GM23248 (cell line): ENCODE measurements at regions not wholly inside any gene's neighbourhood (a gene's known extent, or its start where the extent isn't known, plus 50 kb on each side); places are given as distances from the start of the nearest gene placed in this dataset.
"Not testable (repeated sequence)": the region's sequence is repeated elsewhere in the genome, so short reads cannot be mapped to it uniquely, and the experiment has no call there.

Experiments used
- DNase-seq: peaks from one replicate; pipeline ENCODE4 v3.0.0-alpha.2; 2015
- H2AFZ ChIP-seq: fragments of 200-600 bp; sonication (generic); 2 replicates; pipeline ENCODE4 v1.6.1; 2016; ENCODE audit warnings: antibody characterized with exemption
- H3F3A ChIP-seq: fragments of 200-600 bp; sonication (generic); 2 replicates; pipeline ENCODE4 v1.6.1; 2016; ENCODE audit warnings: mild to moderate bottlenecking, antibody characterized with exemption, mixed run types; ENCODE audit not compliant: insufficient read depth
- H3K27ac ChIP-seq: fragments of 200-600 bp; sonication (generic); 2 replicates; pipeline ENCODE4 v1.5.1; 2016; ENCODE audit warnings: mild to moderate bottlenecking
- H3K27me3 ChIP-seq: fragments of 200-600 bp; sonication (generic); replicated peaks from 2 replicates; pipeline ENCODE4 v1.6.1; 2016; ENCODE audit warnings: mild to moderate bottlenecking; ENCODE audit not compliant: insufficient read depth
- H3K36me3 ChIP-seq: fragments of 200-600 bp; sonication (generic); 2 replicates; pipeline ENCODE4 v1.6.1; 2016; ENCODE audit warnings: low read depth, mild to moderate bottlenecking
- H3K4me1 ChIP-seq: fragments of 200-600 bp; sonication (generic); 2 replicates; pipeline ENCODE4 v1.6.1; 2016; ENCODE audit warnings: mild to moderate bottlenecking; ENCODE audit not compliant: insufficient read depth
- H3K4me2 ChIP-seq: fragments of 200-600 bp; sonication (generic); one replicate; pipeline ENCODE4 v1.6.1; 2016; ENCODE audit warnings: mild to moderate bottlenecking; ENCODE audit not compliant: unreplicated experiment
- H3K4me3 ChIP-seq: fragments of 200-600 bp; sonication (generic); 2 replicates; pipeline ENCODE4 v1.5.1; 2016; ENCODE audit warnings: mild to moderate bottlenecking
- H3K79me2 ChIP-seq: fragments of 200-600 bp; sonication (generic); 2 replicates; pipeline ENCODE4 v1.6.1; 2016; ENCODE audit warnings: mild to moderate bottlenecking; ENCODE audit not compliant: insufficient read depth
- H3K9ac ChIP-seq: fragments of 200-600 bp; sonication (generic); 2 replicates; pipeline ENCODE4 v1.6.1; 2016; ENCODE audit warnings: mild to moderate bottlenecking
- H3K9me2 ChIP-seq: fragments of 200-600 bp; sonication (generic); 2 replicates; pipeline ENCODE4 v1.6.1; 2016; ENCODE audit warnings: mixed run types, mild to moderate bottlenecking, moderate library complexity; ENCODE audit not compliant: insufficient read depth
- H3K9me3 ChIP-seq: fragments of 200-600 bp; sonication (generic); one replicate; pipeline ENCODE4 v1.6.1; 2017; ENCODE audit warnings: low read depth
- H4K20me1 ChIP-seq: fragments of 200-600 bp; sonication (generic); 2 replicates; pipeline ENCODE4 v1.6.0; 2016; ENCODE audit not compliant: insufficient read depth
- EZH2 ChIP-seq: fragments of 200-600 bp; sonication (generic); IDR thresholded peaks from 2 replicates; pipeline ENCODE4 v1.6.1; 2018; ENCODE audit warnings: antibody characterized with exemption, mild to moderate bottlenecking; ENCODE audit not compliant: insufficient read depth, poor library complexity, severe bottlenecking
- EZH2phosphoT487 ChIP-seq: fragments of 200-600 bp; sonication (generic); IDR thresholded peaks from 2 replicates; pipeline ENCODE4 v1.6.1; 2018; ENCODE audit warnings: antibody characterized with exemption, moderate library complexity, mild to moderate bottlenecking, low read depth; ENCODE audit not compliant: insufficient read depth
- WGBS, 2 experiments: methylation state at CpG; one replicate each; pipeline ENCODE4 v1.1.6; 2015 to 2017; ENCODE audit warnings: low lambda C conversion rate in 2 of 2, low coverage in 1 of 2; ENCODE audit errors: missing lambda C conversion rate in 2 of 2; 5-methylcytosine and 5-hydroxymethylcytosine counted together
- in situ Hi-C: fragments of 300-500 bp; cut with MboI; formaldehyde crosslinking; loops from 2 replicates; pipeline ENCODE4 v1.15.0; 2020

DNA sequence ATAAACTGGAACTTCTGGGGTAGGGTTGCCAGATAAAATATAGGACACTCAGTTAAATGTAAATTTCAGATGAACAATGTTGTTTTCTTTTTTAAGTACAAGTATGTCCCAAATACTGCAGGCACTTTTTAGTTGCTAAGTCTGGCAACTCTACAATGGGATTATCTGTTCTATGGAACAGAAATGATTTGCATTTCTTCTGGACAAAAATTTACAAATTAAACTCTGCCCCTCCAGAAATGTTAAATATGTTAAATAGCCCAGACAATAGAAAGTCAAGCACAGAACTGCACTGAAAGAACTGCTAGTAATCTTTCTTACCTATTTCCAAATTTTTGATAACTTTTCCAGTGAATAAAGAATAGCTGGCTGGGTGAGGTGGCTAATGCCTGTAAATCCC lies 140.1 kb upstream of the DDX53 start:
- Histone ChIP-seq H3K36me3 (no peaks in the 10 kb centered on the region), H3K4me2 (no peak overlapping the region), H3F3A (no peaks in the 10 kb centered on the region), H3K79me2 (no peaks in the 10 kb centered on the region), H3K9ac (no peak overlapping the region), H3K9me3 (no peaks in the 10 kb centered on the region), H3K4me1 (no peaks in the 10 kb centered on the region), H3K4me3 (no peak overlapping the region), H2AFZ (no peak overlapping the region), H4K20me1 (no peaks in the 10 kb centered on the region), H3K27ac (no peak overlapping the region), H3K27me3 (no peaks in the 10 kb centered on the region), H3K9me2 (no peaks in the 10 kb centered on the region)
- no peak for TF ChIP-seq EZH2
- no peak for TF ChIP-seq EZH2phosphoT487
- no peak for DNase-seq
- in situ Hi-C loops = no loop called here

DNA sequence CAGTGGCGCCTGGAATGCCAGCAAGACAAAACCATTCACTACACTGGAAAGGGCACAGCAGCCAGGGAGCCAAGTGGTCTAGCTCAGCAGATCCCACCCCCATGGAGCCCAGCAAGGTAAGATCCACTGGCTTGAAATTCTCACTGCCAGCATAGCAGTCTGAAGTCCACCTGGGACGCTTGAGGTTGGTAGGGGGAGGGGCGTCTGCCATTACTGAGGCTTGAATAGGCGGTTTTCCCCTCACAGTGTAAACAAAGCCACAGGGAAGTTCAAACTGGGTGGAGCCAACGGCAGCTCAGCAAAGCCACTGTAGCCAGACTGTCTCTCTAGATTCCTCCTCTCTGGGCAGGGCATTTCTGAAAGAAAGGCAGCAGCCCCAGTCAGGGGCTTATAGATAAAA lies 133.0 kb upstream of the DDX53 start:
- H2AFZ ChIP-seq, H3K79me2 ChIP-seq, H3K4me1 ChIP-seq, H4K20me1 ChIP-seq, H3K4me3 ChIP-seq, H3K36me3 ChIP-seq, H3K9me2 ChIP-seq, H3K9ac ChIP-seq, H3K27ac ChIP-seq, H3F3A ChIP-seq, H3K27me3 ChIP-seq, H3K4me2 ChIP-seq, in situ Hi-C loops, H3K9me3 ChIP-seq, DNase-seq: not testable (repeated sequence)
- WGBS, 2 experiments = 0 to 24% methylated on average over 1 to 4 of the region's 5 CpGs

DNA sequence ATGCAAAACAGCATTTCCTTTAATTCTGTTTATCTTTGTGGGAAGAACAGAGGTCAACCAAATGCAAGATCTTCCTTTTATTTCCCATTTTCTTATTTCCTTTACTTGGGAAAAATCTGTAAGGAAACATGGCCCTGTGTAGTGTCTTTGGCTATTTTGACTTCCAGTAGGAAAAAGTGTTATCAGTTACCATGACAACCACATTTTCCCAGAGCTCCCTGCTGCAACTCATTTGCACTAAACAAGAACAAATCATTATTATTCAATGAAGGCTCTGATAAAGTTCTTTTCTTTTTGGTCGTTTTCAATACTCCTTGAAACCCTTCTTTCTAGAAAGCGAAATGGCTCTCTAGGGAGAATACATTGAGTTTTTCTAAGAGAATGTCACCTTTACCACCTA lies 117.2 kb upstream of the DDX53 start:
- Histone ChIP-seq H3K27ac (no peak overlapping the region), H3K4me3 (no peak overlapping the region), H3K9ac (no peak overlapping the region), H3K9me2 (no peaks in the 10 kb centered on the region), H3K4me1 (no peaks in the 10 kb centered on the region), H4K20me1 (no peaks in the 10 kb centered on the region), H3K79me2 (no peaks in the 10 kb centered on the region), H3K36me3 (no peaks in the 10 kb centered on the region), H3K27me3 (no peaks in the 10 kb centered on the region), H3K4me2 (no peak overlapping the region), H2AFZ (no peak overlapping the region), H3K9me3 (no peaks in the 10 kb centered on the region), H3F3A (no peaks in the 10 kb centered on the region)
- in situ Hi-C loops = no loop called here
- TF ChIP-seq EZH2phosphoT487 (no peak), EZH2 (no peak)
- 45 to 46% methylated on average over 2 of the region's 2 CpGs for WGBS, 2 experiments
- DNase-seq = no peak

GRCh38 chrX:22889819-22890218 lies 109.9 kb upstream of the DDX53 start:
- no peaks in the 10 kb centered on the region for H3K9me3 ChIP-seq
- H2AFZ ChIP-seq = no peak overlapping the region
- H3K27me3 ChIP-seq = no peaks in the 10 kb centered on the region
- no peaks in the 10 kb centered on the region for H3K4me1 ChIP-seq
- H3K9me2 ChIP-seq = no peaks in the 10 kb centered on the region
- in situ Hi-C loops = no loop called here
- WGBS, 2 experiments = 0 to 13% methylated on average over 2 to 3 of the region's 3 CpGs
- TF ChIP-seq EZH2 (no peak), EZH2phosphoT487 (no peak)
- H3K79me2 ChIP-seq = no peaks in the 10 kb centered on the region
- no peaks in the 10 kb centered on the region for H3F3A ChIP-seq
- no peak overlapping the region for H3K27ac ChIP-seq
- H3K36me3 ChIP-seq = no peaks in the 10 kb centered on the region
- H3K9ac ChIP-seq = no peak overlapping the region
- H3K4me3 ChIP-seq = no peak overlapping the region
- H3K4me2 ChIP-seq = no peak overlapping the region
- no peaks in the 10 kb centered on the region for H4K20me1 ChIP-seq
- DNase-seq = no peak

DNA sequence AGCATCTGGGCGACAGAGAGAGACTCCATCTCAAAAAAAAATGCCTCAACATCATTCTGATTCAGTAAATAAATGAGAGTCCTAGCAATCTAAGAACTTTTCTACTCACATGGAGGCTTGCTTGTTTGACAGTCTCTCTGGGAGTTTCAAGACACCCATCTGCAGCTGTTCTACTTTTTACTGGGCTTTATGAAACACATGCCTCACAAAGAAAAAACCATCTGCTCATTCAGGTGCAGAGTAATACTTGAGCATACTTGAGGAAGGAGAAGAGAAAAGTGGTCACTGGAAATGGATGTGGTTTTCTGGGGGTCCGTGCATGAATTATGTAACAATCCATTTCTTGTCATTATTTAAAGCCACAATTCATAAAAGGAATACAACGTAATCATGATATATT lies 87.1 kb upstream of the DDX53 start:
- Histone ChIP-seq H3K36me3 (no peaks in the 10 kb centered on the region), H3K4me3 (no peak overlapping the region), H3K79me2 (no peaks in the 10 kb centered on the region), H3K9ac (no peak overlapping the region), H3K4me2 (no peak overlapping the region), H3K9me3 (no peaks in the 10 kb centered on the region), H3K4me1 (no peaks in the 10 kb centered on the region), H4K20me1 (no peaks in the 10 kb centered on the region), H3F3A (no peaks in the 10 kb centered on the region), H2AFZ (no peak overlapping the region), H3K27ac (no peak overlapping the region), H3K27me3 (no peaks in the 10 kb centered on the region), H3K9me2 (no peaks in the 10 kb centered on the region)
- no peak for TF ChIP-seq EZH2phosphoT487
- TF ChIP-seq EZH2 = no peak
- 4 to 6% methylated on average over 3 of the region's 3 CpGs for WGBS, 2 experiments
- no peak for DNase-seq
- in situ Hi-C loops = no loop called here
